H1 (cell line): ENCODE measurements at regions not wholly inside any gene's neighbourhood (a gene's known extent, or its start where the extent isn't known, plus 50 kb on each side); places are given as distances from the start of the nearest gene placed in this dataset.

ENCODE experiments used
- CTCF ChIA-PET: fragments of 300-600 bp; sonication (Branson Sonifier 250); formaldehyde crosslinking; loops from one replicate; lab custom pipeline; 2021; ENCODE audit not compliant: partially characterized antibody; lab: Charles Lee
- POLR2A ChIA-PET: fragments of 300-600 bp; sonication (Branson Sonifier 250); formaldehyde crosslinking; loops from one replicate; lab custom pipeline; 2021; ENCODE audit warnings: inconsistent platforms; ENCODE audit not compliant: partially characterized antibody; lab: Charles Lee
- DNase-seq, 2 experiments: peaks; one replicate each; pipeline versions ENCODE4 v3.0.0 to v3.0.0-alpha.2; 2010 to 2022; ENCODE audit warnings: low spot score in 2 of 2, low read depth in 1 of 2, mixed read lengths in 1 of 2
- FAIRE-seq: peaks from 2 replicates; lab custom pipeline; 2011; peaks lifted over from hg19 to GRCh38; lab: Jason Lieb, UNC
- H2AFZ ChIP-seq: 2 replicates; pipeline ENCODE4 v1.8.1; 2012; ENCODE audit warnings: low read length, inconsistent platforms
- H2AK5ac ChIP-seq: 2 replicates; pipeline ENCODE4 v1.6.1; 2013; ENCODE audit warnings: low read depth, low read length
- H2BK120ac ChIP-seq: replicated peaks from 2 replicates; pipeline ENCODE3; 2013; ENCODE audit warnings: low read depth, low read length, inconsistent platforms
- H2BK12ac ChIP-seq: 2 replicates; pipeline ENCODE4 v1.6.1; 2013; ENCODE audit warnings: low read depth, low read length
- H2BK15ac ChIP-seq: 2 replicates; pipeline ENCODE4 v1.6.1; 2013; ENCODE audit warnings: low read length
- H2BK20ac ChIP-seq: 2 replicates; pipeline ENCODE4 v1.6.1; 2013; ENCODE audit warnings: low read length
- H2BK5ac ChIP-seq: 2 replicates; pipeline ENCODE4 v1.6.1; 2013; ENCODE audit warnings: low read depth, low read length
- H3K14ac ChIP-seq: 2 replicates; pipeline ENCODE4 v1.6.1; 2013; ENCODE audit warnings: inconsistent platforms; ENCODE audit not compliant: insufficient read length
- H3K18ac ChIP-seq: 2 replicates; pipeline ENCODE4 v1.6.1; 2013; ENCODE audit warnings: low read length; ENCODE audit errors: extremely low read depth
- H3K23ac ChIP-seq: 2 replicates; pipeline ENCODE4 v1.6.1; 2013; ENCODE audit warnings: inconsistent platforms; ENCODE audit not compliant: insufficient read length
- H3K23me2 ChIP-seq: 2 replicates; pipeline ENCODE4 v1.6.1; 2013; ENCODE audit warnings: low read depth, low read length
- H3K27ac ChIP-seq: 2 replicates; pipeline ENCODE4 v1.6.1; 2011; ENCODE audit warnings: low read depth, low read length, inconsistent platforms
- H3K27me3 ChIP-seq, 4 experiments: replicated peaks in 1 of 4; 1 replicate in 1 of 4; 2 replicates in 3 of 4; pipeline versions ENCODE4 v1.6.1 to v1.8.1; 2011 to 2013; ENCODE audit warnings: low read length in 3 of 4, mild to moderate bottlenecking in 3 of 4, inconsistent platforms in 2 of 4, mixed read lengths in 2 of 4, moderate library complexity in 1 of 4; ENCODE audit not compliant: control insufficient read depth in 3 of 4, insufficient read depth in 3 of 4; ENCODE audit errors: extremely low read depth in 1 of 4
- H3K36me3 ChIP-seq, 4 experiments: 2 replicates each; pipeline versions ENCODE4 v1.6.1 to v1.8.1; 2011 to 2013; ENCODE audit warnings: mild to moderate bottlenecking in 4 of 4, low read length in 3 of 4, moderate library complexity in 2 of 4, control low read depth in 1 of 4, inconsistent platforms in 1 of 4; ENCODE audit not compliant: insufficient read depth in 4 of 4, control insufficient read depth in 2 of 4
- H3K4ac ChIP-seq: replicated peaks from 2 replicates; pipeline ENCODE3; 2013; ENCODE audit warnings: low read length, low read depth, mixed read lengths, inconsistent platforms; ENCODE audit not compliant: insufficient read length
- H3K4me1 ChIP-seq, 4 experiments: replicated peaks in 1 of 4; 1 replicate in 1 of 4; 2 replicates in 3 of 4; pipeline versions ENCODE4 v1.6.1 to v1.8.1; 2011 to 2013; ENCODE audit warnings: low read length in 3 of 4, inconsistent platforms in 2 of 4, mixed read lengths in 1 of 4; ENCODE audit not compliant: insufficient read depth in 4 of 4, control insufficient read depth in 3 of 4
- H3K4me2 ChIP-seq, 2 experiments: 2 replicates each; pipeline versions ENCODE4 v1.6.1 to v1.8.1; 2011 to 2013; ENCODE audit warnings: low read depth in 2 of 2, low read length in 2 of 2, control low read depth in 1 of 2, inconsistent platforms in 1 of 2, mild to moderate bottlenecking in 1 of 2; ENCODE audit not compliant: insufficient read depth in 1 of 2
- H3K4me3 ChIP-seq, 4 experiments: fragments of 200-600, 300-600 bp in 1 of 4; sonication (generic), shearing (Covaris generic), sonication (Bioruptor Twin) in 1 of 4; 2 replicates each; pipeline versions ENCODE4 v1.5.1 to v1.8.1; 2011 to 2016; ENCODE audit warnings: low read length in 4 of 4, low read depth in 3 of 4, control low read depth in 2 of 4, inconsistent platforms in 2 of 4, mild to moderate bottlenecking in 2 of 4, mixed read lengths in 1 of 4, moderate library complexity in 1 of 4; ENCODE audit not compliant: insufficient read depth in 2 of 4; ENCODE audit errors: extremely low read depth in 1 of 4
- H3K56ac ChIP-seq: replicated peaks from 2 replicates; pipeline ENCODE3; 2013; ENCODE audit warnings: low read depth, mild to moderate bottlenecking, mixed read lengths, low read length, inconsistent platforms; ENCODE audit not compliant: insufficient read length
- H3K79me1 ChIP-seq: 2 replicates; pipeline ENCODE4 v1.6.1; 2013; ENCODE audit warnings: low read depth, low read length, control low read depth
- H3K79me2 ChIP-seq, 2 experiments: 2 replicates each; pipeline versions ENCODE4 v1.6.1 to v1.8.1; 2012 to 2013; ENCODE audit warnings: low read length in 2 of 2, mild to moderate bottlenecking in 2 of 2, inconsistent platforms in 1 of 2; ENCODE audit not compliant: insufficient read depth in 2 of 2, control insufficient read depth in 1 of 2
- H3K9ac ChIP-seq, 4 experiments: replicated peaks in 1 of 4; 1 replicate in 1 of 4; 2 replicates in 3 of 4; pipeline versions ENCODE4 v1.6.1 to v1.8.1; 2011 to 2013; ENCODE audit warnings: low read depth in 3 of 4, low read length in 3 of 4, control low read depth in 2 of 4, mild to moderate bottlenecking in 2 of 4, moderate library complexity in 2 of 4, inconsistent platforms in 1 of 4; ENCODE audit errors: extremely low read depth in 1 of 4
- H3K9me3 ChIP-seq, 2 experiments: 2 replicates each; pipeline versions ENCODE4 v1.6.1 to v1.8.1; 2012 to 2013; ENCODE audit warnings: mild to moderate bottlenecking in 2 of 2, moderate library complexity in 2 of 2, control low read depth in 1 of 2, inconsistent platforms in 1 of 2, low read depth in 1 of 2, low read length in 1 of 2, mixed read lengths in 1 of 2; ENCODE audit not compliant: insufficient read depth in 2 of 2
- H4K20me1 ChIP-seq, 2 experiments: replicated peaks in 1 of 2; 2 replicates each; pipeline versions ENCODE3 to v1.8.1; 2011 to 2013; ENCODE audit warnings: inconsistent platforms in 2 of 2, low read length in 2 of 2, mild to moderate bottlenecking in 1 of 2; ENCODE audit not compliant: insufficient read depth in 2 of 2, control insufficient read depth in 1 of 2
- H4K5ac ChIP-seq: 2 replicates; pipeline ENCODE4 v1.6.1; 2013; ENCODE audit warnings: low read length, low read depth, mixed read lengths, inconsistent platforms; ENCODE audit not compliant: insufficient read length
- H4K8ac ChIP-seq: 2 replicates; pipeline ENCODE4 v1.8.0; 2013; ENCODE audit warnings: mild to moderate bottlenecking, moderate library complexity, low read length, inconsistent platforms; ENCODE audit not compliant: insufficient read depth; ENCODE audit errors: extremely low read depth
- H4K91ac ChIP-seq: replicated peaks from 2 replicates; pipeline ENCODE3; 2013; ENCODE audit warnings: low read length, mixed read lengths, inconsistent platforms; ENCODE audit not compliant: insufficient read length
- ATF2 ChIP-seq: IDR thresholded peaks from 2 replicates; pipeline ENCODE4 v1.6.1; 2012; ENCODE audit warnings: low read length, inconsistent platforms
- ATF3 ChIP-seq: IDR thresholded peaks from 2 replicates; pipeline ENCODE4 v1.6.1; 2011; ENCODE audit warnings: low read depth, mild to moderate bottlenecking, low read length; ENCODE audit not compliant: insufficient read depth
- CHD2 ChIP-seq: IDR thresholded peaks from 2 replicates; pipeline ENCODE4 v1.6.1; 2012; ENCODE audit warnings: low read length, improper control_type of control experiment
- GABPA ChIP-seq: IDR thresholded peaks from 2 replicates; pipeline ENCODE4 v1.6.1; 2011; ENCODE audit warnings: mild to moderate bottlenecking, low read length, moderate library complexity, borderline replicate concordance; ENCODE audit not compliant: insufficient read depth
- GTF2F1 ChIP-seq: IDR thresholded peaks from 2 replicates; pipeline ENCODE4 v1.6.1; 2012; ENCODE audit warnings: low read depth, low read length, improper control_type of control experiment, borderline replicate concordance
- HDAC6 ChIP-seq: IDR thresholded peaks from one replicate; pipeline ENCODE4 v1.7.1; 2012; ENCODE audit warnings: low read depth, mild to moderate bottlenecking, inconsistent platforms, low read length, moderate library complexity
- POLR2A ChIP-seq, 2 experiments: IDR thresholded peaks; 1 replicate in 1 of 2; 2 replicates in 1 of 2; pipeline ENCODE4 v1.6.1; 2011; ENCODE audit warnings: low read depth in 2 of 2, low read length in 2 of 2, mild to moderate bottlenecking in 2 of 2; ENCODE audit errors: control extremely low read depth in 1 of 2
- RBBP5 ChIP-seq: IDR thresholded peaks from 2 replicates; pipeline ENCODE4 v1.7.1; 2012; ENCODE audit warnings: low read depth, mild to moderate bottlenecking, inconsistent platforms, low read length, moderate library complexity, borderline replicate concordance
- SIN3A ChIP-seq, 2 experiments: IDR thresholded peaks in 1 of 2; conservative IDR thresholded peaks in 1 of 2; 2 replicates each; pipeline ENCODE4 v1.6.1; 2011 to 2012; ENCODE audit warnings: low read length in 2 of 2, improper control_type of control experiment in 1 of 2, low read depth in 1 of 2, mild to moderate bottlenecking in 1 of 2
- SIRT6 ChIP-seq: IDR thresholded peaks from one replicate; pipeline ENCODE4 v1.7.1; 2012; ENCODE audit warnings: low read length, inconsistent platforms
- SP2 ChIP-seq: IDR thresholded peaks from 2 replicates; pipeline ENCODE4 v1.6.1; 2012; ENCODE audit warnings: mild to moderate bottlenecking, low read length, inconsistent platforms
- TEAD4 ChIP-seq: IDR thresholded peaks from 2 replicates; pipeline ENCODE4 v1.6.1; 2012; ENCODE audit warnings: low read depth, low read length, inconsistent platforms, mixed read lengths
- YY1 ChIP-seq: IDR thresholded peaks from 2 replicates; pipeline ENCODE4 v1.6.1; 2011; ENCODE audit warnings: low read depth, mild to moderate bottlenecking, low read length
- WGBS, 2 experiments: shearing (Covaris generic) in 1 of 2; methylation state at CpG; one replicate each; pipeline versions ENCODE4 v1.1.6 to v1.1.7; 2013 to 2015; ENCODE audit warnings: low lambda C conversion rate in 2 of 2, mixed read lengths in 2 of 2, inconsistent platforms in 1 of 2, low coverage in 1 of 2, missing lambda C conversion rate in 1 of 2; ENCODE audit not compliant: insufficient replicate concordance in 2 of 2, insufficient coverage in 1 of 2, insufficient read length in 1 of 2; ENCODE audit errors: extremely low coverage in 1 of 2, missing lambda C conversion rate in 1 of 2; 5-methylcytosine and 5-hydroxymethylcytosine counted together

- Histone ChIP-seq H3K4ac (no peak overlapping the region), H3K56ac (no peak overlapping the region), H2BK20ac (no peak overlapping the region), H3K4me1 (no peaks in the 10 kb centered on the region; a peak in 1 of 7 replicates), H2BK5ac (no peak overlapping the region), H3K36me3 (no peaks in the 10 kb centered on the region), H3K9me3 (no peaks in the 10 kb centered on the region), H4K5ac (no peak overlapping the region), H3K79me1 (no peaks in the 10 kb centered on the region), H3K4me3 (no peak overlapping the region), H4K91ac (no peak overlapping the region), H3K23me2 (no peaks in the 10 kb centered on the region), H2BK15ac (no peak overlapping the region), H4K20me1 (no peaks in the 10 kb centered on the region), H3K9ac (no peak overlapping the region), H3K79me2 (no peaks in the 10 kb centered on the region), H3K14ac (no peak overlapping the region), H2BK120ac (no peak overlapping the region), H2BK12ac (no peak overlapping the region), H2AK5ac (no peak overlapping the region), H3K4me2 (no peak overlapping the region), H3K27ac (no peak overlapping the region), H4K8ac (no peak overlapping the region), H3K18ac (no peak overlapping the region), H3K27me3 (no peaks in the 10 kb centered on the region), H3K23ac (no peak overlapping the region), H2AFZ (no peak overlapping the region)
- ChIA-PET CTCF (interaction anchor here (0.6 to 2.0 kb wide), 4 partner anchors 10 to 260 kb away, joined by 3 to 8 read pairs (median 3); no protein-coding TSS in a partner anchor), POLR2A (interaction anchor here (0.6 kb wide), 1 partner anchor 13 kb away, joined by 3 read pairs; no protein-coding TSS in a partner anchor)
- TF ChIP-seq YY1 = no peak
- TF ChIP-seq POLR2A (IDR thresholded peaks at IDR 0.05; ENCODE audit: control extremely low read depth in 1 of 2, low read depth in 2 of 2, low read length in 2 of 2) = no peak
- no peak for TF ChIP-seq GTF2F1
- no peak for TF ChIP-seq SP2
- no peak for TF ChIP-seq HDAC6
- no peak for TF ChIP-seq ATF3
- no peak for TF ChIP-seq SIRT6
- TF ChIP-seq SIN3A (conservative IDR thresholded peaks at IDR 0.05 in 1 of 2, IDR thresholded peaks at IDR 0.05 in 1 of 2; ENCODE audit: low read depth in 1 of 2, low read length in 2 of 2) = no peak
- TF ChIP-seq CHD2 = no peak
- TF ChIP-seq RBBP5 = no peak
- TF ChIP-seq GABPA = no peak
- no peak for TF ChIP-seq ATF2
- TF ChIP-seq TEAD4 = no peak
- DNase-seq (no peak), FAIRE-seq (no peak)
- WGBS, 2 experiments = 0% methylated on average over 1 of the region's 1 CpG; no CpG with 5 or more reads in 1 of the 2 experiments
These were observed 125.5 kb upstream of the TRPC4 start for GRCh38 chr13:37995092-37995491.
